ENCODE measurements at regions not wholly inside any gene's neighbourhood (a gene's known extent, or its start where the extent isn't known, plus 50 kb on each side); places are given as distances from the start of the nearest gene placed in this dataset.
"Not testable (repeated sequence)": the region's sequence is repeated elsewhere in the genome, so short reads cannot be mapped to it uniquely, and the experiment has no call there.

- not testable (repeated sequence) for H3K9me3 ChIP-seq (ENCODE audit: control insufficient read depth, low read length); H3K14ac ChIP-seq (ENCODE audit: low read length in 2 of 2); H2BK120ac ChIP-seq (ENCODE audit: low read depth, low read length); H4K8ac ChIP-seq (ENCODE audit: low read length); H3K27ac ChIP-seq (ENCODE audit: low read length, poor library complexity, severe bottlenecking); H4K91ac ChIP-seq (ENCODE audit: low read length); H3K9ac ChIP-seq (ENCODE audit: low read length); H3K4me3 ChIP-seq (ENCODE audit: insufficient read depth in 1 of 2, low read depth in 1 of 2, low read length in 2 of 2); H3K27me3 ChIP-seq (ENCODE audit: control insufficient read depth in 1 of 2, insufficient read depth in 1 of 2, low read length in 2 of 2); H2BK12ac ChIP-seq (ENCODE audit: low read length in 2 of 2); H3K79me1 ChIP-seq (replicated peaks; ENCODE audit: low read length, poor library complexity, severe bottlenecking); H3K18ac ChIP-seq (ENCODE audit: low read depth in 1 of 2, low read length in 2 of 2); H3K4me1 ChIP-seq (ENCODE audit: control insufficient read depth, insufficient read depth, low read depth, low read length); H2AK5ac ChIP-seq (ENCODE audit: low read length, severe bottlenecking); H2BK5ac ChIP-seq (ENCODE audit: low read depth, low read length, poor library complexity, severe bottlenecking); H3K23ac ChIP-seq (ENCODE audit: low read length in 2 of 2); DNase-seq; H3K4ac ChIP-seq (ENCODE audit: low read depth in 1 of 2, low read length in 2 of 2); H2BK15ac ChIP-seq (ENCODE audit: low read depth, poor library complexity, severe bottlenecking); H2AFZ ChIP-seq (ENCODE audit: low read depth, low read length); H3K4me2 ChIP-seq (ENCODE audit: low read length, poor library complexity, severe bottlenecking)
- no CpG with 5 or more reads among the region's 5 CpGs for WGBS
- peaks cover 9 to 25% of the 10 kb centered on the region in 2 experiments for H3K36me3 ChIP-seq (ENCODE audit: control insufficient read depth in 1 of 2, insufficient read depth in 2 of 2, low read depth in 1 of 2, low read length in 2 of 2)
These were observed 93.0 kb upstream of the SAMD11 start for GRCh38 chr1:830750-831149.

- Histone ChIP-seq H3K4me3 (ENCODE audit: insufficient read depth in 1 of 2, low read depth in 1 of 2, low read length in 2 of 2) (no peak overlapping the region), H4K91ac (ENCODE audit: low read length) (no peak overlapping the region), H4K8ac (ENCODE audit: low read length) (no peak overlapping the region), H3K14ac (ENCODE audit: low read length in 2 of 2) (no peak overlapping the region), H3K4me1 (ENCODE audit: control insufficient read depth, insufficient read depth, low read depth, low read length) (peaks cover 2% of the 10 kb centered on the region), H3K36me3 (ENCODE audit: control insufficient read depth in 1 of 2, insufficient read depth in 2 of 2, low read depth in 1 of 2, low read length in 2 of 2) (peaks cover 9 to 25% of the 10 kb centered on the region in 2 experiments), H2BK12ac (ENCODE audit: low read length in 2 of 2) (no peak overlapping the region), H3K27ac (ENCODE audit: low read length, poor library complexity, severe bottlenecking) (no peak overlapping the region), H3K23ac (ENCODE audit: low read length in 2 of 2) (no peak overlapping the region), H2AK5ac (ENCODE audit: low read length, severe bottlenecking) (no peak overlapping the region), H3K9me3 (ENCODE audit: control insufficient read depth, low read length) (no peaks in the 10 kb centered on the region), H2BK15ac (ENCODE audit: low read depth, poor library complexity, severe bottlenecking) (no peak overlapping the region), H3K4ac (ENCODE audit: low read depth in 1 of 2, low read length in 2 of 2) (no peak overlapping the region), H2AFZ (ENCODE audit: low read depth, low read length) (no peak overlapping the region), H3K9ac (ENCODE audit: low read length) (no peak overlapping the region), H3K27me3 (ENCODE audit: control insufficient read depth in 1 of 2, insufficient read depth in 1 of 2, low read length in 2 of 2) (no peaks in the 10 kb centered on the region), H3K18ac (ENCODE audit: low read depth in 1 of 2, low read length in 2 of 2) (no peak overlapping the region), H2BK120ac (ENCODE audit: low read depth, low read length) (no peak overlapping the region), H3K79me1 (replicated peaks; ENCODE audit: low read length, poor library complexity, severe bottlenecking) (peaks cover 5% of the 10 kb centered on the region), H2BK5ac (ENCODE audit: low read depth, low read length, poor library complexity, severe bottlenecking) (no peak overlapping the region), H3K4me2 (ENCODE audit: low read length, poor library complexity, severe bottlenecking) (no peak overlapping the region)
- no peak for DNase-seq
- 96% methylated on average over 6 of the region's 8 CpGs for WGBS
These were observed 92.2 kb upstream of the SAMD11 start for GRCh38 chr1:831522-831921.

GRCh38 chr1:832136-832535, 91.6 kb upstream of the SAMD11 start:
- Histone ChIP-seq H3K18ac (ENCODE audit: low read depth in 1 of 2, low read length in 2 of 2) (no peak overlapping the region), H3K79me1 (replicated peaks; ENCODE audit: low read length, poor library complexity, severe bottlenecking) (peaks cover 5% of the 10 kb centered on the region), H2BK15ac (ENCODE audit: low read depth, poor library complexity, severe bottlenecking) (no peak overlapping the region), H3K4ac (ENCODE audit: low read depth in 1 of 2, low read length in 2 of 2) (no peak overlapping the region), H2BK5ac (ENCODE audit: low read depth, low read length, poor library complexity, severe bottlenecking) (no peak overlapping the region), H3K9me3 (ENCODE audit: control insufficient read depth, low read length) (no peaks in the 10 kb centered on the region), H3K27me3 (ENCODE audit: control insufficient read depth in 1 of 2, insufficient read depth in 1 of 2, low read length in 2 of 2) (no peaks in the 10 kb centered on the region), H3K4me1 (ENCODE audit: control insufficient read depth, insufficient read depth, low read depth, low read length) (peaks cover 2% of the 10 kb centered on the region), H3K36me3 (ENCODE audit: control insufficient read depth in 1 of 2, insufficient read depth in 2 of 2, low read depth in 1 of 2, low read length in 2 of 2) (peaks cover 9 to 25% of the 10 kb centered on the region in 2 experiments), H3K14ac (ENCODE audit: low read length in 2 of 2) (no peak overlapping the region), H3K23ac (ENCODE audit: low read length in 2 of 2) (no peak overlapping the region), H2BK12ac (ENCODE audit: low read length in 2 of 2) (no peak overlapping the region), H3K4me2 (ENCODE audit: low read length, poor library complexity, severe bottlenecking) (no peak overlapping the region), H2AK5ac (ENCODE audit: low read length, severe bottlenecking) (no peak overlapping the region), H3K9ac (ENCODE audit: low read length) (no peak overlapping the region), H2BK120ac (ENCODE audit: low read depth, low read length) (no peak overlapping the region), H3K27ac (ENCODE audit: low read length, poor library complexity, severe bottlenecking) (no peak overlapping the region), H2AFZ (ENCODE audit: low read depth, low read length) (no peak overlapping the region), H4K8ac (ENCODE audit: low read length) (no peak overlapping the region), H3K4me3 (ENCODE audit: insufficient read depth in 1 of 2, low read depth in 1 of 2, low read length in 2 of 2) (no peak overlapping the region), H4K91ac (ENCODE audit: low read length) (no peak overlapping the region)
- 91% methylated on average over 13 of the region's 13 CpGs for WGBS
- no peak for DNase-seq

GRCh38 chr1:833226-833625, 90.5 kb upstream of the SAMD11 start:
- not testable (repeated sequence) for H3K4me3 ChIP-seq (ENCODE audit: insufficient read depth in 1 of 2, low read depth in 1 of 2, low read length in 2 of 2); H3K4me1 ChIP-seq (ENCODE audit: control insufficient read depth, insufficient read depth, low read depth, low read length); H2BK5ac ChIP-seq (ENCODE audit: low read depth, low read length, poor library complexity, severe bottlenecking); H3K4me2 ChIP-seq (ENCODE audit: low read length, poor library complexity, severe bottlenecking); H2BK15ac ChIP-seq (ENCODE audit: low read depth, poor library complexity, severe bottlenecking); H2BK12ac ChIP-seq (ENCODE audit: low read length in 2 of 2); H4K8ac ChIP-seq (ENCODE audit: low read length); H3K79me1 ChIP-seq (replicated peaks; ENCODE audit: low read length, poor library complexity, severe bottlenecking); H2AK5ac ChIP-seq (ENCODE audit: low read length, severe bottlenecking); H3K27me3 ChIP-seq (ENCODE audit: control insufficient read depth in 1 of 2, insufficient read depth in 1 of 2, low read length in 2 of 2); H3K14ac ChIP-seq (ENCODE audit: low read length in 2 of 2); H2AFZ ChIP-seq (ENCODE audit: low read depth, low read length); H3K23ac ChIP-seq (ENCODE audit: low read length in 2 of 2); H3K27ac ChIP-seq (ENCODE audit: low read length, poor library complexity, severe bottlenecking); H3K9me3 ChIP-seq (ENCODE audit: control insufficient read depth, low read length); H3K18ac ChIP-seq (ENCODE audit: low read depth in 1 of 2, low read length in 2 of 2); H4K91ac ChIP-seq (ENCODE audit: low read length); H2BK120ac ChIP-seq (ENCODE audit: low read depth, low read length); DNase-seq; H3K9ac ChIP-seq (ENCODE audit: low read length); H3K4ac ChIP-seq (ENCODE audit: low read depth in 1 of 2, low read length in 2 of 2)
- 90% methylated on average over 2 of the region's 3 CpGs for WGBS
- peaks cover 9 to 25% of the 10 kb centered on the region in 2 experiments for H3K36me3 ChIP-seq (ENCODE audit: control insufficient read depth in 1 of 2, insufficient read depth in 2 of 2, low read depth in 1 of 2, low read length in 2 of 2)
